AG08396 (cell line): ENCODE measurements at regions not wholly inside any gene's neighbourhood (a gene's known extent, or its start where the extent isn't known, plus 50 kb on each side); places are given as distances from the start of the nearest gene placed in this dataset.

Experiments
- DNase-seq: peaks from one replicate; pipeline ENCODE4 v3.0.0; 2012; ENCODE audit warnings: low spot score, mixed read lengths

DNA sequence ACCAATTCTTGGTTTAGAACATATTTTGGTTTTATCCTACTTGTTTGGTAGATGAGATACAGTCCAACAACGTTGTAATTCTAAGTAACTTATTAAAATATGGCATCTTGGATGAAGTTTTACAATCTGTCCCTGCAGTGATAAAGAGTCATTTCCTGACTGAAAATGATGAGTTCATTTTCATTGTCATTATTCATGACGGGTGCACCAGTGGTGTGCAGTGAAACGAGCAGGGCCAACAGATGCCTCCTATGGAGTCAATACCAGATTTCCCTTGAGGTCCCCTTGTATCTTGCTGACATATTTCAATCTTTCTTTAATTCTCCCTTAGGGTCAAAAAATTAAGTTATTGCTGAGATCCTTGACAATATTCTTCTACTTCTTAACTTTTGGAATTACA, 438.5 kb downstream of the LRIG3 start:
- no peak for DNase-seq

GRCh38 chr12:58487255-58487654, 433.0 kb downstream of the LRIG3 start:
- DNase-seq: no peak

DNA sequence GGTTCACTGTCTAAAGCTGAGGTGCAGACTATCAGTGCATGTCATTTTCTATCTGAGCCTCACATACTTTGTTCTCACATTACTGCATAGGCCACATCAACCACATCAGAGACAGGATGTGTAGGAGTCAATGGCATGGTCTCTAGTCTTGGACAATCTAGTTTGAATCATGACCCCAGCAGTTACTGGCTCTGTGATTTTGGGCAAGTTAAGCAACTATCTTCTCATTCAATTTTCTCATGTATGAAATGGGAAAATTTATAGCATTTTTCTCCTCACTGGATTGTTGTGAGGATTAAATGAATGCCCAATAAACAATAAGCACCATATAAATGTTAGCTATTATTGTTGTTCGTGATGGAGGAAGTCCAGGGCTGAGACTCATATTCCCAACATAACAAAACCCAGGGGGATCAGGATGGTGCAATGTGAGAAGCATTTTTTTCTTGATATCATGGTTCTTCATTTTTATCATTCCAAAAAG, 432.6 kb downstream of the LRIG3 start:
- DNase-seq: peak; percentile 13

- no peak for DNase-seq
These were observed 430.9 kb downstream of the LRIG3 start for GRCh38 chr12:58489394-58489793.

GRCh38 chr12:58491306-58491705, 429.0 kb downstream of the LRIG3 start:
- no peak for DNase-seq

DNA sequence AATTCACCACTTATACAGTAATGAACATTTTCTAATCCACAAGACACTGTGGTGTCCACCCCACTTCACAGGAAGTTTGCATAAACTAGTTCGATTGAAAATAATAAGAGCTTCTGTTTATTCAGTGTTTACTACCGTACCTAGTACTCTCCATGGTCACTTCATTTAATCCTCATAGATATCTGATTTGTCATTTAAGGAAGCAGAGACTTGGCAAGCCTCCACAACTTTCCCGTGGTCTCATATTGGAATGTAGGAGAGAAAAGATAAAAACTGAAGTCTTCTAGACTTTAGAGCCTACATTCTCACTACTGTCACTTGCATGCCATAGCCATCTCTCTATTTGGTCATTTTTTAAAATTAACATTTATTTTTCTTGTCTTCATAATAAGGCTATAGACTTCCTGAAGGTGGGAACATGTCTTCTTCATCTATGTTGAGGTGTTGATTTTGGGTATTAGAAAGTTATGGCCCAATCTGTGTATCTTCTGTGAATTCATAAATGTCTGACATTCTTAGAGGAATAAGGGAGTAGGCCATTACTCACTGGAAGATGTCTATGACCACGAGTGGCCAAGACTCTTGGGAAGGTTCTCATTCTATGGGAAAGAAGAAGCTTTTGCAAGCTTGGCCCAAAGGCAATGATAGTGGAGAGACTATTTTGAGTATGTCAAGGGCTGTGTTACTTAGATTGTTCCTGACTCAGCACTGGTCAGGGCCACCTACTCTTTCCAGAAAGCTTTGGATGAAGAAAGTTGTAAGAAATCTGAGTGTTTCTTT, 423.7 kb downstream of the LRIG3 start:
- no peak for DNase-seq

DNA sequence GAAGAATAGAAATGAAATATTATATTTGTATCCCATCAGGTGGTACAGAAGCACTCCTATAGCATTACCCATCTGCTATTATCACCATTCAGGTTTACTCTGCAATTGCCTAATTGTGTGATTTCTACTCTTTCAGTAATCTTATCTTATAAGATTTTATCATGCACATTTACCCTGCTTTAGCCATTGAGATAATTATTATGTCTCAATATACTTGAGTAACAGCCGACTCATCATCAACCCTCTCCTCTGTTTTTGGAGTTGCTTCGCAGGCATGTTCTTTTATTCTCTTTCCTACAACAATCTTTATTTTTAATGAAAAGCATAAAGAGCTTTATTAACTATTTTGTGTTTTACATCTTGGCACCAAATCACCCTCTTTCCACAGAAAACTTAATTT, 419.9 kb downstream of the LRIG3 start:
- DNase-seq: no peak

DNA sequence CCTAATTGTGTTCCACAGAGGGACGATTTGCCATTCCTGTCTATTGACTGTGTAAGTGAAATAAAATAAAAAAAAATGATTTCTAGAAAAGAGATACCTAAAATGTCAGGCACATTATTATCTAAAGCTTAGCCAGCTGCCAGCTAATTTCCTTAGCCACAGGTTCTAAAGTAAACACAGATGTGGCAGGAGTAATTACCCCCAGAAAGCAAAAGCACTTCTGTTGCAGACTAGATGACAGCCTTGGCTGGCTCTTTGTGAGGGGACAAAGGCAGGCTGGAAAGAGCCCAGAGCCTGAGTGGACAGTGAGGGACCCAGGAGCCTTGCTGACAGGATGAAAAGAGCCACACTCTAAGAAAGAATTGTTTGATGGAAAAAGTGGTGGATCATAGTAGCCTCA, 418.1 kb downstream of the LRIG3 start:
- no peak for DNase-seq

DNA sequence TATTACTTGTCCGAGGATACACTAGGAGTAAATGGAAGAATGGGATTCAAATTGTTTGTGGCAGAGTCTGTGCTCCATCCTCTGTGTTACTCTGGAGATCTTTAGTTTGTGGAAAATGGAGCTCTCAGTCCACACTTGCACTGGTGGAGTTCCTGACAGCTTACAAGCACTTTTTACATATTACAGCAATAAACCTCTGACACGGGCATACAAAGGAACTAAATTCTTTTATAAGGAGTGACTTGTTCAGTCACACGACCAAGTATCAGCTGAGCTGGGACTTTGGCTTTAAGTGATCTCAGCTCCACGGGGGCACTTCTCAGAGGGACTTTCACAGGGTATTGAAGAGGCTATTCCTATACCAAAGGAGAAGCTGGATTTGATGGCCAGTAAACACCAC, 417.5 kb downstream of the LRIG3 start:
- no peak for DNase-seq

DNA sequence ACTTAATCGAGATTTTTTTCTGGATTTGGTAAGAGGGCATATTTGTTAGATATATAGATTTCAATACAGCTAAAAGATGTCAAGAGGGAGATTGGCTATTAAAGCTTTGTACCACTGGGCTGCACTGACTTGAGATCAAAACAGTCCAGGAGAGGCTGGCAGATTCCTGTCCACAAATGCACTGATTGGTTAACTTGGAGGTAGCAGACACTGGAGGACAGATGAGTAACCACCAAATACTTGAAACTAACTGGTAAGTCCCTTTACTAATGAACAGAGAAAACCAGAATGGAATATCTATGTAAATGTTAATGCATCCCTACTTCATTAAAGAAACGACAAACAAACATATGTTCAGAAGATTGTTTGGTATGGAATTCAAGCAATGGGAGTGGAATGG, 416.6 kb downstream of the LRIG3 start:
- no peak for DNase-seq

- no peak for DNase-seq
These were observed 416.0 kb downstream of the LRIG3 start for GRCh38 chr12:58504143-58504938.

DNA sequence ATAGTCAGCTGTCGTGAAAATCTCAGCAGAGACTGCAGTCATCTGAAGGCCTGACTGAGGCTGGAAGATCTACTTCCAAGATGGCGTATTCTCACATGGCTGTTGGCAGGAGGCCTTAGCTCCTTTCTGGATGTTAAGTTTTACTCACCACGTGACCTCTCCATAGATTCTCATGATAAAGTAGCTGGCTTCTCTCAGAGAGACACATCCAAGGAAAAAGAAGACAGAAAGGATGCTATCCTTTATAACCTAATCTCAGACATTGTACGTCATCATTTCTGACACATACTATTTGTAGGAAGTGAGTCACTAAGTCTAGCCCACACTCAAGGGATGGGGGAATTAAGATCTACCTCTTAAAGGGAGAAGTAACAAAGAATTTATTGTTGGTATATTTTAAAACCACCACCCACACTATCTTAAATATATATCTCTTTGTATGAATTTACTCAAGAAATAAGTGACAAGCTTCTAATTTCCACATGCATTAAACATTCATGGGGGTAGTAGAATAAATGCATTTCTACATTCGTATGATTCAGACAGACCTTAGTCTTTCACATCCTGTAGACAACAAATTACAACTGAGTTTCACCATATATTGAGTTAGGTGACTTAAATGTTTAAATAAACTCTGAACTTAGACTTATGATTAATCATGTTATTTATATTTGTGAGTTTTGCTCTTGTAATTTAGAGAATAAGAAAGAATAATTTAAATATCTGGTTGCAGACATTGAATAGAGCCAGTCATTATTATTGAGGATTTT, 411.0 kb downstream of the LRIG3 start:
- no peak for DNase-seq

GRCh38 chr12:58513301-58513834, 406.9 kb downstream of the LRIG3 start:
- DNase-seq: no peak

DNA sequence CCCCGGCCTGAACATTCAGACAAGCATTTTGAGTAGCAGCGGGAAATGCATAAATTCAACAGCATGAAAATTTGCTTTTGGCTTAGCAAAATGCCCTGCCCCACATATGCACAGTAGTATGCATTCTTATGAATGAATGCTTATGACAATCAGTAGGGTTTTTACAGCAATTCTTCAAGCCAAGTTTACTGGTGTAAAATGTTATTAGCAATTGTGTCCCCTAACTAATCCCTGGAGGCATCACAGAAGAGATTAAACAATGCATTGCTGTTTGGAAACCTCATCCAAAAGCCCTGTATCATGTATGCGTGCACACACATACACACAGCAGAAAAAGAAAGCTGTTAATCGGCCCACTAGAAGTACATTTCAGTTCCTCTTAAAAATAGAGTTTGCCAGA, 406.5 kb downstream of the LRIG3 start:
- no peak for DNase-seq

GRCh38 chr12:58519839-58520238, 400.5 kb downstream of the LRIG3 start:
- no peak for DNase-seq

DNA sequence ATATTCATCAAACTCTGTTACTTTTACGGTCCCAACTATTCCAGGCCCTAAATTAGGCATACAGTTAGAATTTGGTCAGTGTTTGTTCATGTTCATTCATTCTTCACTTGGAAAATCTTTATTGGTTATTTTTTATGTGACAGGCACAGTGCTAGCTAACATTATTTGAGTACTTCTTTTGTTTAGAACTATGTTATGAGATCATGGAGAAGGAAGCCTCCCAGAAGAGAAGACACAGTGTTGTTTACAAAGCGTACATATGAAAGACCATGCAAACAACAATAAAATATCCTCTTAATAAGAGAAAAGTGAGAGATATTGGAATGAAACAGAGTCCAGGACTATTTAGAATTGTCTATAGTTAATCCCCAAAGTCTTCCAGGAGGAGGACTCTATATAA, 399.2 kb downstream of the LRIG3 start:
- DNase-seq: no peak

- no peak for DNase-seq
These were observed 398.5 kb downstream of the LRIG3 start for GRCh38 chr12:58521796-58522195.

DNA sequence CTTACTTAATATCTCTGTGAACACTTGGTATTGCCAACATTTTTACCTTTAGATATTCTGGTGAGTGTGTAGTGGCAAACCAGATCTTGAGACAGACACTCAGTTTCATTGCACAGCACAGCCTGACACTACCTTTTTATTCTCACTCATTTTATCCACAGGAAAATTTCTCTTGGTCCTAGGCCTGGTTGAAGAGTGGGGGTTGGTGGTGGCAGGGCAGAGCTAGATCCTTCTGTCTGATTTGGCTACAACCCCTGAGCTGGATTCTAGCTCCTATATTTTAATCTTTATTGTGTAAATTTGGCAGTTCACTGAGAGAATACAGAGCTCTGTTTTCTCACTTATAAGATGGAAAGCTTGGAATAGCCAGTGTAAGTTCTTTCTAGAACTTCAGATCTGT, 396.9 kb downstream of the LRIG3 start:
- no peak for DNase-seq

DNA sequence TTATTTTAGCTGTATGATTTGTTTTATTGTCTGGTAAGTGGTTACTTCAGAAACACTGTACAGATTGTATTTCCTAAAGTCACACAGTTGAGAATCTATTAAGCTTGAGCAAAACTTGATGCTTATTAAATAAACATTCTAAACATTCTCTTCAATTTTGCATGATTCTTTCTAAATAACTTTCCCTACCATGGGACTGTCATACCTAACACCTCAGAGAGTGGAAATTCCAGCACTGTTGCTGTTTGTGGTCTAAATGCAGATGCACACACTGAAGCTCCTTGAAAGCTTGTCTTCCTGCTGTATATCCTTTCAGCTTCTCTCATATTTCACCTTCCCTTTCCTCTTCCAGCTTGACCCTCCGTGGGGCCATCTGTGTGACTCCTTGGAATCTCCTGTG, 392.0 kb downstream of the LRIG3 start:
- no peak for DNase-seq

DNA sequence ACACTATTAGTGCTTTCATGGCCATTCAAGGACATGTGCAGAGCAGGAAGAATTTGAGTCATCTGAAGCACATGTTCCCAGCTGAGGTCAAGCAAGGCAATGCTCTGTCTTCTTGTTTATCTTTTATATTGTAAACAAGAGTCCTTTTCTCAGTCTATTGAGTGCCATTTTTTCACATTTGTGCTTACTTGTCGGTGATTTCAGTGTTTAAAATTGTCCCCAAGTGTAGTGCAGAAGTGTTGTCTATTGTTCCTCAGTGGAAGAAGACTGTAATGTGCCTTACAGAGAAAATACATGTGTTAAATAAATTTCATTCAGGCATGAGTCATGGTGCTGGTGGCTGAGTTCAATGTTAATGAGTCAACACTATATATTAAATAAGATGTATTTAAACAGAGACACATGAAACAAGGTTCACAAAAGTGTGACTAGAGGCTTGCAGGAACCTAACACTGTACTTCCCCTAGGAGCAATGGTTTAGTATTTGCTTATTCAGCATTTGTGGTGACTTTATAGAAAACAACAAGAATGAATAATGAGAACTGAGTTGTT, 391.1 kb downstream of the LRIG3 start:
- peak; percentile 12 for DNase-seq

DNA sequence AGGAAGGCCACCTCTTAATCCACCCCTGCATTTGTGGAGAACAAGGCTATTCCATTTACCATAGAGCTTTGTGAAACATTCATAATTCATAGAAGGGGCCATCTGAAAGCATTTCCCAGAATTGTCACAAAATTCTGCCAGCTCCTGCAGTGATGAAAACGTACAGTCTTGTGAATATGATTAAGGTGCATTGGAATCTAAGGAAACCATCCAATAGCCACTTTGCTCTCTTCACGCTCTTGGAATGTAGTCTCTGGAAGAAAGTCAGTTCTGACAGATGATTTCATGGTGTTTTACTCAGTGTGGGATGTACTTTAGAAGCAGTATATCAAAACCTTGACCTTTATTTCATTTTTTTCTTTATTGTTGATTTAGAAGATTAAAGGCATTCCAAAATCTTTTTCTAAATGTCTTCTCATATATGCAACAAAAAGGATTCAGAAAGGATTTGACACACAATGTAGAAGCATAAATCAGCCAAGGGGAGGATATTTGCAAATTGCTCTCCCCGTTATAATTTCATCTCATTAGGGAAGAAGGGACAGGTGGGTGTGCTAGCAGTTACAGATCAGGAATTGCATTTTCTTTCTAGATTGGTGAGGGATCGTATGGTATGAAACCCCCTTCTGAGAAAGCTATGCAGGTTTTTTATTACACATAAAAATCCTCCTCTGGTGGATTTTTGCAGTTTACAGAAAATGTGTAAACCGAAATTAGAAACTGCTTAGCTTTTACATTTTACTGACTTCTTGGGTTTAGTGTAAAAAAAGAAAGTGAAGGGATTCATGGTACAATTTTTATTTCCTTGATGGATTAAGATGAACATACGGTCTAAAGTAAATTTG, 390.2 kb downstream of the LRIG3 start:
- peak; percentile 58 for DNase-seq
